AG10803 (cell line): ENCODE measurements at regions not wholly inside any gene's neighbourhood (a gene's known extent, or its start where the extent isn't known, plus 50 kb on each side); places are given as distances from the start of the nearest gene placed in this dataset.

Experiments
- DNase-seq: peaks from one replicate; pipeline ENCODE4 v3.0.0; 2010; ENCODE audit warnings: low read depth
- H3K4me3 ChIP-seq: 2 replicates; pipeline ENCODE4 v1.5.1; 2011; ENCODE audit warnings: mild to moderate bottlenecking, low read length, control low read depth
- CTCF ChIP-seq: conservative IDR thresholded peaks from 2 replicates; pipeline ENCODE4 v1.5.1; 2011; ENCODE audit warnings: mild to moderate bottlenecking, low read length, control low read depth, inconsistent platforms

DNA sequence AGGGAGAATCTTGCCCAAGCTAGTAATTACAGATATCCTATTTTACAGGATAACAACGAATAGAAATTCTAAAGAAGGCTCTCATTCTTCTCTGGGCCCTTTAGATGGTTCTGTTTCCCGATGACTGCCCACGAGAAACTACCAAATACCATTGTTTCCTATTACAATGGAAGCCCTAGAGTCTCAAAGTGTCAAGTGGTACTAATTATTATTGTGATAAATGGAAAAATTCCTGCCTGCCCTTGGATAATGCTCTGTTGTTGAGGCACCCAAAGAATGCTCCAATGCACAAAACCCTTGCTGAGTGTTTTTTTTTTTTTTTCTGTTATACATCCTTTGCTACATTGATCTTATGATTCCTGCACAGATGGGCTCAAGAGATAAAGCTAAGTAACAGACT is 504.5 kb downstream of the XPNPEP1 start:
- H3K4me3 ChIP-seq: no peak overlapping the region
- TF ChIP-seq CTCF: no peak
- no peak for DNase-seq

GRCh38 chr10:109417803-109418202 is 505.5 kb downstream of the XPNPEP1 start:
- H3K4me3 ChIP-seq: no peak overlapping the region
- DNase-seq: no peak
- TF ChIP-seq CTCF: no peak

DNA sequence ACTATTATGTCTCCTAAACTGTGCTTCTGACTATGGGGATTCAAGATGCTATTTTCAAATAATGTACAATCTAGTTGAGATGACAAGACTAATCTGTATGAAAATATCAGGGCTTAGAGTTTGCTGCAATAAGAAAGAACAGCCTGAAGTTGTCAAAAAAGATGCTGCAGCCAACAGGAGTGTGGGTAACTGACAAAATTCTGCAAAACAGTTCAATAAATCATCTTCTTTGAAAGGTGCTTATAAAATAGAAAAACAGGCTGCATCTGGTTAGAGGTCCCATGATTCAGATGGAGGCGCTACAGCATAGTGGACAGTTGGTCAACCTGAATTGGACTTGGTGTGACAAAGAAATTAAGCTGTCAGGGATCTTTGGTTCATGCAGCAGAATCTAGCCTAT is 511.0 kb downstream of the XPNPEP1 start:
- H3K4me3 ChIP-seq: no peak overlapping the region
- DNase-seq: no peak

DNA sequence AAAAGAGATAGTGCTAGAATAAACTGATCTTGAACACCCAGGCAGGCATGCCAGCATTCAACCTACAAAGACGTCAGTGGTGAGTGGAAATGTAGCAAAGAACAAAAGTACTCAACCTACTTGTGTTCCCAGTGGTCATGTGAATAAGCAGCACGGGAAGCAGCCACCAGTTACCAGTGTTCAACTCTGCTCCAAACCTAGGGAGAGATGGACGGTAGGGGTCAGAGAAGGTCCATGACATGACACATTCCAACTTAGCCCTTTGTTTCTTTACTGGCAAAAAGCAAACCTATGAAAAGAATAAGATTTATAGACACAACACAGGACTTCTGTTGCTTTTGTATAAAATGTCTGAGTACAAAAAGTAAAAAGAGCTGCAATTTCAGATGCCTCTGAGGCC is 511.4 kb downstream of the XPNPEP1 start:
- no peak for TF ChIP-seq CTCF

More for the DNA sequence above, 511.0 kb downstream of the XPNPEP1 start:
- TF ChIP-seq CTCF: no peak

GRCh38 chr10:109405338-109405737 is 518.0 kb downstream of the XPNPEP1 start:
- no peak for TF ChIP-seq CTCF
- H3K4me3 ChIP-seq: no peak overlapping the region
- no peak for DNase-seq

More for the DNA sequence above, 511.4 kb downstream of the XPNPEP1 start:
- DNase-seq: no peak
- no peak overlapping the region for H3K4me3 ChIP-seq

- no peak for TF ChIP-seq CTCF
- no peak overlapping the region for H3K4me3 ChIP-seq
- DNase-seq: no peak
These were observed 519.8 kb downstream of the XPNPEP1 start for GRCh38 chr10:109403551-109403950.

DNA sequence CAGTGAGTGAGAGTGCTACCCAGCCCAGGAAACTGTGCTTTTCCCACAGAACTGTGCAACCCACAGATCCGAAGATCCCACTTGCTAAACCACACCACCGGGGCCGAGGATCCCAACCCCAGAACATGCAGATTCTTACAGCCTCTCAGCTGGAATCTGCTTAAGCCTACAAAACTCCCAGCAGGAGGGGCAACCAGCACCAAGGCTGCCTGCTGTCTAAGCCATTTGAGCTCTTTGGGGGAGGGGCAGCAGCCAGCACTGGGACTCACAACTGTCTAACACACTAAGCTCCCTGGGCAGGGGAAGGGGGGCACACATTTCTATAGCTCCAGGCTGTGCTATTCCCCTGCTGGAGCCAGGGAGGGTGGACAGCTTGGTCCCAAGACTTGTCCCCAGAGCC is 529.9 kb downstream of the XPNPEP1 start:
- no peak overlapping the region for H3K4me3 ChIP-seq
- no peak for DNase-seq
- TF ChIP-seq CTCF: no peak
